Body of pancreas (tissue), 4 donors: ENCODE measurements at regions not wholly inside any gene's neighbourhood (a gene's known extent, or its start where the extent isn't known, plus 50 kb on each side); places are given as distances from the start of the nearest gene placed in this dataset.

Source experiments
- POLR2A ChIP-seq, 3 donors: fragments of 450-650 bp; IDR thresholded peaks; one replicate each; pipeline ENCODE4 v1.6.1; 2016; ENCODE audit warnings: antibody characterized with exemption in 3 of 3, mild to moderate bottlenecking in 2 of 3
- TF ChIP-seq, protein P1 (sequence below), 7 experiments: fragments of 450-650 bp in 4 of 7; fragments of 200-600 bp in 3 of 7; sonication (generic) in 3 of 7; IDR thresholded peaks; one replicate each; pipeline ENCODE4 v1.5.1; 2016 to 2019; ENCODE audit warnings: antibody characterized with exemption in 7 of 7

DNA sequence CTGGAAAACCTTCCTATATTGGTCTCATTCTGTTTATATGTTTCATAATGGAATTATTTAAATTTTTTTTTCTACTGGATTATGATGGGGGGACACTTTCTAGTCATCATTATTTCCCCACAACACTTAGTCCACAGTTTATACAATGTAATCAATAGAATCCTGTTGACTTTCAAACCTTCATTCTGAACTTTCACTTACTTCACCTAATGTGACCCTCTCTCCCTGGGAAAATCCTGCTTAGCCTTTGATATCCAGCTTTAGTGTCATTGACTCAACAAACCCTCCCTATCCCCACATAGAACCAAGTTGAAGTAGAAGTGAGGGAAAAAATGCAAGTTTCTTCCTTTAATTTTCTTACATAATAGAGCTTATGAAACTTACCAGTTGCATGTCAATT lies 666.0 kb downstream of the MECOM start:
- TF ChIP-seq, protein P1, sequence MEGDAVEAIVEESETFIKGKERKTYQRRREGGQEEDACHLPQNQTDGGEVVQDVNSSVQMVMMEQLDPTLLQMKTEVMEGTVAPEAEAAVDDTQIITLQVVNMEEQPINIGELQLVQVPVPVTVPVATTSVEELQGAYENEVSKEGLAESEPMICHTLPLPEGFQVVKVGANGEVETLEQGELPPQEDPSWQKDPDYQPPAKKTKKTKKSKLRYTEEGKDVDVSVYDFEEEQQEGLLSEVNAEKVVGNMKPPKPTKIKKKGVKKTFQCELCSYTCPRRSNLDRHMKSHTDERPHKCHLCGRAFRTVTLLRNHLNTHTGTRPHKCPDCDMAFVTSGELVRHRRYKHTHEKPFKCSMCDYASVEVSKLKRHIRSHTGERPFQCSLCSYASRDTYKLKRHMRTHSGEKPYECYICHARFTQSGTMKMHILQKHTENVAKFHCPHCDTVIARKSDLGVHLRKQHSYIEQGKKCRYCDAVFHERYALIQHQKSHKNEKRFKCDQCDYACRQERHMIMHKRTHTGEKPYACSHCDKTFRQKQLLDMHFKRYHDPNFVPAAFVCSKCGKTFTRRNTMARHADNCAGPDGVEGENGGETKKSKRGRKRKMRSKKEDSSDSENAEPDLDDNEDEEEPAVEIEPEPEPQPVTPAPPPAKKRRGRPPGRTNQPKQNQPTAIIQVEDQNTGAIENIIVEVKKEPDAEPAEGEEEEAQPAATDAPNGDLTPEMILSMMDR (IDR thresholded peaks at IDR 0.05): no peak
- TF ChIP-seq POLR2A (IDR thresholded peaks at IDR 0.05): no peak
